Anterior cingulate cortex (tissue), 58 donors: ENCODE measurements at regions not wholly inside any gene's neighbourhood (a gene's known extent, or its start where the extent isn't known, plus 50 kb on each side); places are given as distances from the start of the nearest gene placed in this dataset.
"Not testable (repeated sequence)": the region's sequence is repeated elsewhere in the genome, so short reads cannot be mapped to it uniquely, and the experiment has no call there.

ENCODE experiments used
- DNase-seq, 58 donors: peaks; one replicate each; lab custom pipeline; 2025; lab: John Stamatoyannopoulos, UW

GRCh38 chr12:78331181-78331580 lies 500.5 kb downstream of the NAV3 start:
- peak in 1 of 58 donors; percentile 17 for DNase-seq

DNA sequence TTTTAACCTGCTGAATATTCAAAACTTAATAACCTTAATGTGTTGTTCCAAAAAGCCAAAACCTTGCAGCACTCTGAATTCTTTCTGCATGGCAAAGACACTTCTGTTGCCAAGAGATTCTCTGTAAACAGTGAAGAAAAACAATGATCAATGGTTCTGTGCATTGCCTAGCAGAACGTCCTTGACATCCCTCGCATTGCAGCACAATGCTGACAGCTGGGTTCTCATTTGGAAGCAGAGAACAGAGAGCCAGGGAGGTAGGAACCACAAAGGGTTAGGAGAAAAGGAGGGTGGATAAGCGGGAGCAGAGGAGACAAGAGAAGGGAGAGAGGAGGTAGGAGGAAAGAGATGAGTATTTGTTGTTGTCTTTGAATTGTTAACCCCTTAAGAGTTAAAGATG lies 501.1 kb downstream of the NAV3 start:
- DNase-seq, result peak in 3 of 58 donors; percentile 0 to 1 (median 1)

DNA sequence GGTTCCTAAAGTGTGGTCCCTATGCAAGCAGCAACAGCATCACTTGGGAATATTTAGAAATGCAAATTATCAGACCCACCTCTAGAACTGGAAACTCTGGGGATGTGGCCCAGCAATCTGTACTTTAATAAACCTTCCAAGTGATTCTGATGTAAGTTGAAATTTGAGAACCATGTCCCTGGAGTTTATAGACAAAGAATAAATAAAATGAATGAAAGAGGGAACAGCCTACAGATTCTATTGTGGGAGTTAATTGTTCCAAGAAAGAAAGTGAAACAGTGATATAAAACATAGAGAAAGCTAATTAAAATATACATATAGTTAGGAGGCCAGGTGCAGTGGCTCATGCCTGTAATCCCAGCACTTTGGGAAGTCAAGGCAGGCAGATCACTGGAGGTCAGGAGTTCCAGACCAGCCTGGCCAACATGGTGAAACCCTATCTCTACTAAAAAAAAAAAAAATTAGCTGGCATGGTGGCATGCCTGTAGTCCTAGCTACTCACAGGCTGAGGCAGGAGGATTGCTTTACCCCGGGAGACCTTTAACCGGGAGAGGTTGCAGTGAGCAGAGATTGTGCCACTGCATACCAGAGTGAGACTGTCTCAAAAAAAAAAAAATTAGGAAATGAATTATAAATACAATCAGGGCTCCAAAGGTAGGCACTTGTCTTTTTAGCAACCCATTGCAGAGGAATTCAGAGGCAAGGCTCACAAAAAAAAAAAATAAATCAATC lies 507.5 kb downstream of the NAV3 start:
- no peak for DNase-seq

- no peak for DNase-seq
These were observed 509.7 kb downstream of the NAV3 start for GRCh38 chr12:78340406-78340805.

GRCh38 chr12:78343657-78344056 lies 513.0 kb downstream of the NAV3 start:
- no peak for DNase-seq

- DNase-seq, result peak in 1 of 58 donors; percentile 1
These were observed 505.1 kb upstream of the SYT1 start for GRCh38 chr12:78359520-78359919.

GRCh38 chr12:78361683-78362082 lies 502.9 kb upstream of the SYT1 start:
- no peak for DNase-seq

DNA sequence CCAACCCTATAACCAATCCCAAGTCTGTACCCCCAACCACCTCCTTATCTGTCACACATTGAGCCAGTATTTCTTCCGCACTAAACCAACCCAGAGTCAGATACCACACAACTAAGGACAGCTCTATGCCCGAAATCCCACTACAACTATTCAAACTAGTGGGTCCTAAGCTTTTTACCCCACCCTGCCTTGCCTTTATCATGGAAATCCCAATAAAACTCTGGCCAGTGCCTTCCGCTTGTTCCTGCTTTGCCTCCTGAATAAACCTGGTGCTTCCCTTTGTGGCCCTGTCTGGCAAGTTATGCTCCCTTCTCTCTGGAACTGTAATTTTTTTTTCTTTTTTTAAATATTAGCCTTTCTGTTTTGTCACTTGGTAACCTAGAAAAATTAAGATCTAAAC lies 493.3 kb upstream of the SYT1 start:
- no peak for DNase-seq

GRCh38 chr12:78375461-78375860 lies 489.1 kb upstream of the SYT1 start:
- no peak for DNase-seq

DNA sequence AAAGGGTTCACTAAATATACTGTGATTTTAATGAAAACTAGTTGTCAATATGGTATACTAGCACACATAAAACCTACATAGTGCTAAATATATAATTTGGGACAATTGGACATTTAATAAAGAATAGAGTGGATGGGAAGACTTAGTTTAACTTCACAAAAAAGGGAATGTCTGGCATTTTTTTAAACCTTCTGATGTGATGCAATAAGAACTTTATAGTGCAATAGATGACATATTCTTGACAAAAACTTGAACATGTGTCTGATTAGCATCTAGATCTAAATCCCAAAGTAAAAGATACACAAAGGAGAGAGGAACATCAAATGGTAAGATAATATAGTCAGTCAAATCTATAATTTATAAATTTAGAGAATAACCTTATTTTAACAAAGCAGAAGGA lies 488.3 kb upstream of the SYT1 start:
- DNase-seq, result no peak

GRCh38 chr12:78379065-78379464 lies 485.5 kb upstream of the SYT1 start:
- DNase-seq, result not testable (repeated sequence)

- no peak for DNase-seq
These were observed 481.2 kb upstream of the SYT1 start for GRCh38 chr12:78383414-78383813.

DNA sequence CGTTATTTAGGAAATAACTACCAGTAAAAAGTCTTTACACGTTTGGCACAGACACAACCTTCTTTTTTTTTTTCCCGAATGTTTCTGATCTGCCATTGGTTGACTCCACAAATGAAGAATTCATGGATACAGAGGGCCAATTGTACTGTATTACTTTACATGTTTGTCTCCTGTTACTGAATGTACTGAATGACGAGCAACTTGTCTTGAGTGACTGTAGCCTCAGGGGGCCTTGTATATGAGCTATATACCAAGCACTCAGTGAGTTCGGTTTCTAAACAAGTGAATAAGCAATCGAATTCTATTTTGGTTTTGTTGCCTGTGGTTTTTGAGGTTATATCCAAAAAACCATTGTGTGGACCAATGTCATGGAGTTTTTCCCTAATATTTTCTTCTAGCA lies 480.0 kb upstream of the SYT1 start:
- DNase-seq, result no peak

DNA sequence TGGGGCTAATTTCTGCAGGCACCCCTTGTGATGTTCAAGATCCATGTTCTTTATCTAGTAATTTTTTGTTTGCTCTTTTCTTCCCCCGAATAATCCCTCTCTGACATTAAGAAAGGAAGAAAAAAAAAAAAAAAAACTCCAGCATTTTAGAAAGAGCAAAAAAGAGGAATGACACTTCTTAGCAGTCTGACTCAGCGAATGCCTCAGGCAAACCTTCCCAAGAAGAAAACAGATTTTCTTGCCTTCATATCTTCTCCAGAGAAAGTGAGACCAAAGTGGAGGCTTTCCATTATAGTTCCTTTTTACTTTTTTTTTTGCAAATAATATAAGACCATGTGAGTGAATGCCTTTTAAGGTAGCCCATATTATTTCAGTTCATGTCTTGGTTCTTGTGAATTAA lies 479.0 kb upstream of the SYT1 start:
- no peak for DNase-seq

DNA sequence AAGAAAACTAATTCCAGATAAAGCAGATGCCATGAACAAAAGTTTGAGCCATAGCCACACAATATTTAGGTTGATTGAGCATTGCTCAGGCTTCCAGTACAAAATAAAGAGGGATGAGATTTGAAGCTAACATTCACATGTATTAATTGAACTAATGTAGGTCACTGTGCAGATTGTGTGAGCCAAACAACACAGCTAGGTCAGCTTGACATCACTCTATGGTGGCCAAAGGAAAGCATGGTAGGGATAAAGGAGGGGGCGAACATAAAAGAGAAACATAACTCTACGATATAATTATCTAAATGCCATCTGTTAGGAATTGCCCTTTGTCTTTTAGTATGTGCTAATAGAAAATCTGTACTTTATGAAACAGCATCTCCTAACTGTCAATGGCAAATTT lies 477.7 kb upstream of the SYT1 start:
- no peak for DNase-seq

DNA sequence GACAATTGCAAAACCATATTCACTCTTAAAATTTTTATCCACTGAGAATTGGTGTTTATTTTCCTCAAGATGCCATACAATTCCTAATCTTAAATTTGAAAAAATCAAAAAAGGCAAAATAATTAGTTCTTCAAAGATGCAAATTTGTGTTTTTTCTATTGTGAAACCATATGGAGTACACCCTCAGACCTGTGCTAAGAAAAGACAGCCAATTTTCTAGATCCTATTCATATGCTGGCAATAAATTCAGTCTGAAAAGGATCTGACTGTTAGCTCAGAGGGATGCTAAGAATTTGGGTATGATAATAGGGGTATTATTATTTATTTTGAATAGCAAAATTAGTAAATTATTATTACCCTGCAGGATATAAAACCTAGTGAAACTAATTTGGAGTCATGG lies 476.9 kb upstream of the SYT1 start:
- no peak for DNase-seq

- no peak for DNase-seq
These were observed 476.1 kb upstream of the SYT1 start for GRCh38 chr12:78388461-78388860.

GRCh38 chr12:78390920-78391319 lies 473.7 kb upstream of the SYT1 start:
- DNase-seq, result no peak

GRCh38 chr12:78392918-78393317 lies 471.7 kb upstream of the SYT1 start:
- peak in 3 of 58 donors; percentile 6 to 57 (median 23) for DNase-seq

DNA sequence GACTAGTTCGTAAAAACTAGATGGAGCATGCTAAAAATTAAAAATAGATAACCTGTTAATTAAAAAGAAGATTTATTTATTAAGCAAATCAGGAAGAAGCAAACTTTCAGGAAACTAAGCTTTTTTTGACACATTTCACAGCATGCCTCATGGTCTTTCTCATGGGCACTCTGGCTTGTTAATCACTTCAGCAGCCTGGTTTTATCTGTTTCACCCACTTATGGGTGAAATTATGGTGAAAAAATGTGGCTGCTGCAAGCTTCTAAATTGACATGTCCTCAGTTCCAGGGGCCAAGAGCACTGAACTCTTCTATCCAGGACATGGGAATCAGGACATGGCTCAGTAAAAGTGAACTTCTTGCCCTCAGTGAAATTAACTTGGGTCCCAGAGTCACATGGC lies 468.6 kb upstream of the SYT1 start:
- DNase-seq, result no peak

DNA sequence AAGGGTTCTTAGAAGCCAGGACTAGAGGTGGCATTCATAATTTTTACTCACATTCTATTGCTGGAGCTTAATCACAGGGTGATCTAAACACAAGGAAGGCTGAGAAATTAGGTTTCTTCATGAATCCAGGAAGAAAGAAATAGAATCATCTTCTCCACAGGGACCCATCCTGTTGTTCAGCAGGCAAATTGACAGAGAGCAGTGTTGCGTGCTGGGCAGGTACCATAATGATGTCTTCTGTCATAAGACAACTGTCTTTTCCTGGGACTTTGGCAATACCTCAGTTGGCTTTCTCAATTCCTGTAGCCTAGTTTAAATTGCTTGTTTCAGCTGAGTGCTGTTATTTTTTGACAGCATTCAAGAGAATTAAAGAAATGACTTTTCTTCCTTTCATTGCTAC lies 468.0 kb upstream of the SYT1 start:
- no peak for DNase-seq

DNA sequence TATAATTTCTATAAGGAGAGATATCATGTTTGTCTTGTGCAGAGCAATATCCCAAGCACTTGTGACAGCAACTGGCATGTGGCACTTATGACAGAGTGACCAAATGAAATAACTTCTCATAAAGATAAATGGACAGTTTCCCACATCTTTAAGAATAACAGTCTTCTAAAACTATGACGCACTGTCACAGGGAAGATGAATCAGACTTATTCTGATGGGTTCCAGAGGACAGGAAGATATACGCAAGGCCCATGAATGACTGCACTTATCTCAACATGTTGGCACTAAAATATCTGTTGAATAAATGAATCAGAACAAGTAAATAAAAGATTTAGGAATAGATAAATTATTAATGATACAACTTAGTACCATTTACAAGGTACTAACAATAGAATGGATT lies 465.8 kb upstream of the SYT1 start:
- DNase-seq, result no peak
